Keratinocyte (primary cell): ENCODE measurements at regions not wholly inside any gene's neighbourhood (a gene's known extent, or its start where the extent isn't known, plus 50 kb on each side); places are given as distances from the start of the nearest gene placed in this dataset.

Source experiments
- DNase-seq: peaks from one replicate; pipeline ENCODE4 v3.0.0-alpha.2; 2011; ENCODE audit warnings: low read depth, missing footprints, low spot score
- FAIRE-seq: peaks from 2 replicates; lab custom pipeline; 2011; peaks lifted over from hg19 to GRCh38; lab: Jason Lieb, UNC
- H2AFZ ChIP-seq: 2 replicates; pipeline ENCODE4 v1.6.0; 2012; ENCODE audit warnings: low read length, control low read depth, inconsistent platforms; ENCODE audit not compliant: control insufficient read depth
- H3K27ac ChIP-seq: 2 replicates; pipeline ENCODE4 v1.5.1; 2011; ENCODE audit warnings: low read length; ENCODE audit not compliant: control insufficient read depth, insufficient read depth
- H3K27me3 ChIP-seq: 3 replicates; pipeline ENCODE4 v1.6.0; 2011; ENCODE audit warnings: low read length; ENCODE audit not compliant: control insufficient read depth, insufficient read depth; ENCODE audit errors: extremely low read depth
- H3K36me3 ChIP-seq, 2 experiments: 2 replicates in 1 of 2; 3 replicates in 1 of 2; pipeline ENCODE4 v1.5.1; 2011; ENCODE audit warnings: low read length in 2 of 2, mild to moderate bottlenecking in 1 of 2; ENCODE audit not compliant: control insufficient read depth in 2 of 2, insufficient read depth in 2 of 2; ENCODE audit errors: extremely low read depth in 1 of 2
- H3K4me1 ChIP-seq: 3 replicates; pipeline ENCODE4 v1.5.1; 2011; ENCODE audit warnings: low read length; ENCODE audit not compliant: control insufficient read depth, insufficient read depth; ENCODE audit errors: extremely low read depth
- H3K4me2 ChIP-seq: 3 replicates; pipeline ENCODE4 v1.6.0; 2011; ENCODE audit warnings: low read depth, low read length; ENCODE audit not compliant: control insufficient read depth, insufficient read depth; ENCODE audit errors: extremely low read depth
- H3K4me3 ChIP-seq, 3 experiments: fragments of 200-600 bp in 1 of 3; sonication (generic) in 1 of 3; 2 replicates in 2 of 3; 3 replicates in 1 of 3; pipeline ENCODE4 v1.5.1; 2011 to 2016; ENCODE audit warnings: low read length in 3 of 3, mild to moderate bottlenecking in 3 of 3, control low read depth in 2 of 3, inconsistent platforms in 1 of 3, low read depth in 1 of 3, mixed read lengths in 1 of 3, mixed run types in 1 of 3, moderate library complexity in 1 of 3; ENCODE audit not compliant: control insufficient read depth in 2 of 3, insufficient read depth in 2 of 3; ENCODE audit errors: extremely low read depth in 1 of 3
- H3K79me2 ChIP-seq: 2 replicates; pipeline ENCODE4 v1.6.0; 2012; ENCODE audit warnings: low read length; ENCODE audit not compliant: control insufficient read depth, insufficient read depth
- H3K9ac ChIP-seq: 3 replicates; pipeline ENCODE4 v1.6.0; 2011; ENCODE audit warnings: low read length; ENCODE audit not compliant: control insufficient read depth, insufficient read depth; ENCODE audit errors: extremely low read depth
- H3K9me1 ChIP-seq: 3 replicates; pipeline ENCODE4 v1.6.0; 2011; ENCODE audit warnings: low read length; ENCODE audit not compliant: control insufficient read depth, insufficient read depth; ENCODE audit errors: extremely low read depth
- H3K9me3 ChIP-seq: 2 replicates; pipeline ENCODE4 v1.5.1; 2012; ENCODE audit warnings: low read depth, low read length; ENCODE audit not compliant: control insufficient read depth
- H4K20me1 ChIP-seq: 3 replicates; pipeline ENCODE4 v1.6.0; 2011; ENCODE audit warnings: low read length; ENCODE audit not compliant: control insufficient read depth, insufficient read depth; ENCODE audit errors: extremely low read depth
- EZH2 ChIP-seq: IDR thresholded peaks from one replicate; pipeline ENCODE4 v1.6.1; 2012; ENCODE audit warnings: inconsistent platforms, mild to moderate bottlenecking, low read length, moderate library complexity
- dilution Hi-C: fragments of 300-500 bp; cut with MboI; formaldehyde crosslinking; loops from one replicate; pipeline ENCODE4 v1.7.0; 2020; ENCODE audit warnings: low sequenced_read_pairs; ENCODE audit not compliant: extremely low pct_ligation_motif_present
- TF ChIP-seq, protein P1 (sequence below), 3 experiments: IDR thresholded peaks in 1 of 3; conservative IDR thresholded peaks in 1 of 3; optimal IDR thresholded peaks in 1 of 3; 2 replicates in 2 of 3; 3 replicates in 1 of 3; pipeline versions ENCODE3 to v1.5.1; 2011; ENCODE audit warnings: low read length in 3 of 3, mild to moderate bottlenecking in 3 of 3, moderate library complexity in 2 of 3, control low read depth in 1 of 3, inconsistent platforms in 1 of 3; ENCODE audit not compliant: insufficient read depth in 2 of 3; ENCODE audit errors: extremely low read depth in 1 of 3

DNA sequence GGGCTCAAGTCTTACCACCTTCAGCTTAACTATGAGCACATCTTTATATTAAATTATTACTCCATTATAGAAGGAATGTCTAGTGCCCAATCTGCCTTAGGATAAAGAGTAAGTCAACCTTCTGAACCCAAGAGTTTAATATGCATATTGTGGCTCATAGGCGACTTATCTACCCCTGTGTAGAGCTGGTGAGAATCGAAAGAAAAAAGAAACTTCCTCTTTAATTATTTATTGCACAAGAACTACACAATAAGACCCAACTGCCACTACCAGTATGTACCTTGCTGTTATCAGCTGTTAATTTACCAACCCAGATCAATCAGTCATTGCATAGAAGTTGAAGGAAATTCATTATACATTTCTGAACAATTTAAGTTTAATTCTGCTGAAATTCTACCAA is 329.1 kb upstream of the SLC24A2 start:
- FAIRE-seq (no peak), DNase-seq (no peak)
- H3K9ac ChIP-seq, result no peak overlapping the region
- H3K36me3 ChIP-seq, result no peaks in the 10 kb centered on the region
- H3K79me2 ChIP-seq, result no peaks in the 10 kb centered on the region
- H3K9me3 ChIP-seq, result no peaks in the 10 kb centered on the region
- TF ChIP-seq EZH2, result no peak
- TF ChIP-seq, protein P1, sequence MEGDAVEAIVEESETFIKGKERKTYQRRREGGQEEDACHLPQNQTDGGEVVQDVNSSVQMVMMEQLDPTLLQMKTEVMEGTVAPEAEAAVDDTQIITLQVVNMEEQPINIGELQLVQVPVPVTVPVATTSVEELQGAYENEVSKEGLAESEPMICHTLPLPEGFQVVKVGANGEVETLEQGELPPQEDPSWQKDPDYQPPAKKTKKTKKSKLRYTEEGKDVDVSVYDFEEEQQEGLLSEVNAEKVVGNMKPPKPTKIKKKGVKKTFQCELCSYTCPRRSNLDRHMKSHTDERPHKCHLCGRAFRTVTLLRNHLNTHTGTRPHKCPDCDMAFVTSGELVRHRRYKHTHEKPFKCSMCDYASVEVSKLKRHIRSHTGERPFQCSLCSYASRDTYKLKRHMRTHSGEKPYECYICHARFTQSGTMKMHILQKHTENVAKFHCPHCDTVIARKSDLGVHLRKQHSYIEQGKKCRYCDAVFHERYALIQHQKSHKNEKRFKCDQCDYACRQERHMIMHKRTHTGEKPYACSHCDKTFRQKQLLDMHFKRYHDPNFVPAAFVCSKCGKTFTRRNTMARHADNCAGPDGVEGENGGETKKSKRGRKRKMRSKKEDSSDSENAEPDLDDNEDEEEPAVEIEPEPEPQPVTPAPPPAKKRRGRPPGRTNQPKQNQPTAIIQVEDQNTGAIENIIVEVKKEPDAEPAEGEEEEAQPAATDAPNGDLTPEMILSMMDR (optimal IDR thresholded peaks at IDR 0.05 in 1 of 3, IDR thresholded peaks at IDR 0.05 in 1 of 3, conservative IDR thresholded peaks at IDR 0.05 in 1 of 3; ENCODE audit: extremely low read depth in 1 of 3, insufficient read depth in 2 of 3, low read length in 3 of 3), result no peak
- no peaks in the 10 kb centered on the region for H3K27me3 ChIP-seq
- no peak overlapping the region for H3K4me3 ChIP-seq
- no peaks in the 10 kb centered on the region for H3K9me1 ChIP-seq
- dilution Hi-C loops, result loop anchor here (25.0 kb wide), 1 partner anchor 94 kb away; no protein-coding TSS in a partner anchor
- no peak overlapping the region for H3K4me2 ChIP-seq
- H4K20me1 ChIP-seq, result no peaks in the 10 kb centered on the region
- H3K4me1 ChIP-seq, result no peaks in the 10 kb centered on the region
- H2AFZ ChIP-seq, result no peak overlapping the region
- no peak overlapping the region for H3K27ac ChIP-seq

DNA sequence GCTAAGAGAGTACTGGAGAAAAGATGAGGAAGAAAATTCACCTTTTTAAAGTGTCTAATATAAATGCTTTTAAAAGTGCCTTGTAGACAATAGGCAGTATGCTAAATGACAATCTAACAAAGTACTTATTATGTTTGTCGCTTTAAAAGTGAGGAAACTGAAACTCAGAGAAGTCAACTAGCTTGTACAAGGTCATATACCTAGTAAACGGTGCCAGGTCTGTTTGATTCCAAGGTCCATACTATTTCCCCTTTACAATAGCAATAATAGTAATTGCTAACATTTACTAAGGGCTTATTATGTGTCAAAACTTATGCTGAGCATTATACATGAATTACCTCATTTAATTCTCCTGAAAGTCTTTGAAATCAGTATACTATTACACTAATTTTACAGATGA is 328.6 kb upstream of the SLC24A2 start:
- DNase-seq, result no peak
- Histone ChIP-seq H3K4me3 (no peak overlapping the region), H3K4me2 (no peak overlapping the region), H3K4me1 (no peaks in the 10 kb centered on the region), H3K27ac (no peak overlapping the region), H3K9me1 (no peaks in the 10 kb centered on the region), H4K20me1 (no peaks in the 10 kb centered on the region), H3K27me3 (no peaks in the 10 kb centered on the region), H3K79me2 (no peaks in the 10 kb centered on the region), H3K9ac (no peak overlapping the region), H2AFZ (no peak overlapping the region), H3K36me3 (no peaks in the 10 kb centered on the region), H3K9me3 (no peaks in the 10 kb centered on the region)
- no peak for FAIRE-seq
- dilution Hi-C loops, result loop anchor here (25.0 kb wide), 1 partner anchor 95 kb away; no protein-coding TSS in a partner anchor
- TF ChIP-seq, protein P1 (optimal IDR thresholded peaks at IDR 0.05 in 1 of 3, IDR thresholded peaks at IDR 0.05 in 1 of 3, conservative IDR thresholded peaks at IDR 0.05 in 1 of 3; ENCODE audit: extremely low read depth in 1 of 3, insufficient read depth in 2 of 3, low read length in 3 of 3), result no peak
- TF ChIP-seq EZH2, result no peak
